HG03469 (cell line): ENCODE measurements at regions not wholly inside any gene's neighbourhood (a gene's known extent, or its start where the extent isn't known, plus 50 kb on each side); places are given as distances from the start of the nearest gene placed in this dataset.
A peak's percentile ranks its signal among the peaks of the same experiment; 100 is the strongest.

Source experiments
- ATAC-seq: cut with Tn5 transposase; IDR thresholded peaks from one replicate; pipeline ENCODE4 v1.9.1; 2021; ENCODE audit warnings: mild to moderate bottlenecking, moderate library complexity, moderate number of reproducible peaks; ENCODE audit not compliant: unreplicated experiment

- ATAC-seq, result no peak
Observed at GRCh38 chr12:24191117-24191516, 241.6 kb upstream of the SOX5 start.

GRCh38 chr12:24185782-24186181 is 236.3 kb upstream of the SOX5 start:
- no peak for ATAC-seq

DNA sequence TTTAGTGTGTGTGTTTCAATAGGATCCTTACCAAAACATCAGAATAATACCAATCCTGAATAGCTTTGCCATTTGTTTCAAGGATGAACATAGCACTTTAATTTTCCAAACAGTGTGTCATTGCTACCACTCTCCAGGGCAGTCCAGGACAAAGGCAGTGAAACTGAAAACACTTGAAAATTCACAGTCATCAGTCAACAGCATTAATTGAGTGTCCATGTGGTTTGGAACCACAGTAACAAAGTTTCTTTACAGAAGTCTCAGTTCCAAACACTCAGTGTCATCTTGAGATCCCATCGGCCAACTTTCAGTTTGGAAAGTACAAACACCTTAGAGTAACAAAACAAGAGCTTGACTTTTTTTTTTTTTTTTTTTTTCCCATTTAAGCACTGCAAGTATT is 228.4 kb upstream of the SOX5 start:
- ATAC-seq, result peak; percentile 57

DNA sequence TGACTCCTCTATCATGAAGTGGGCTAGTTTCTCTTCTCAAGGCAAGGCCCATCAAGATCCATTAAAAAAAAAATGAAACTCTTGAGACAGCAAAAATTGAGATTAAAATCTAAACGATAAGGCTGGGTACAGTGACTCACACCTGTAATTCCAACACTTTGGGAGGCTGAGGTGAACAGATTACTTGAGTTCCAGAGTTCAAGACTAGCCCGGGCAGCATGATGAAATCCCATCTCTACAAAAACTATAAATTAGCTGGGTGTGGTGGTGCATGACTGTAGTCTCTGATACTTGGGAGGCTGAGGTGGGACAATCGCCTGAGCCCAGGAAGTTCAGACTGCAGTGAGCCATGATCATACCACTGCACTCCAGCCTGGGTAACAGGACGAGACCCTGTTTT is 226.5 kb upstream of the SOX5 start:
- ATAC-seq, result no peak

- no peak for ATAC-seq
Observed at GRCh38 chr12:24175284-24175683, 225.8 kb upstream of the SOX5 start.

DNA sequence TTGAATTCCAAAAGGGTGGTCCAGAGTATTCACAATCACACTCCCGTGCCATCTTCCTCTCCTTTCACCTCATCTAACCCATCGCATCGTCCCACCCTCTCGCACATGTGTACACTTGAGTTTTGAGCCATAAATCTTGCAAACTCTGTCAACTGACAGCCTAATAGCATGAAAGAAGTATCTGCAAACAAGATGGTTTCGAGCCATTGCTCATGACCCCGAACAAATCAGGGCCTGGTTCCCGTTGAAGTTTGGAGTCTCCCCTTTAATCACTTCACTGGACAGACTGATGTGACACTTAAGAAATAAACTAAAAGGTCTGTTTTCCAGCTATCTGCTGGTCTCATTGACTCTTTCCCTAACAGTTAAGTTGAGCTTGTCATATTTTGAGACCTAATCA is 223.6 kb upstream of the SOX5 start:
- ATAC-seq, result no peak

DNA sequence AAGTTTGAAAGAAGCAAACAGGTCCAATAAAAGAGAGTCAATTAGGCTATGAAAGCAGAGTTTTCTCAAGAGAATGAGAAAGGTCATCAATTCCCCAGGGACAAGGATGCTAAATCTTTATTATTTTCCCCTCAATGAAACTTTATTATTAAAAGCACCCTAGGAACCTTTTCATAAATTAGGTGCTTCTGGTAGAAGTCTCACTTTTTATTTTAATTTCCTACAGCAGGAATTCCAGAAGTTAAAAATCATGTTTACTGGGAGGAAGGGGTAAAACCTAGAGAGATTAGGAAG is 223.2 kb upstream of the SOX5 start:
- ATAC-seq, result no peak

GRCh38 chr12:24172031-24172772 is 222.7 kb upstream of the SOX5 start:
- peak; percentile 77 for ATAC-seq

- no peak for ATAC-seq
Observed at GRCh38 chr12:24155042-24155441, 205.6 kb upstream of the SOX5 start.

DNA sequence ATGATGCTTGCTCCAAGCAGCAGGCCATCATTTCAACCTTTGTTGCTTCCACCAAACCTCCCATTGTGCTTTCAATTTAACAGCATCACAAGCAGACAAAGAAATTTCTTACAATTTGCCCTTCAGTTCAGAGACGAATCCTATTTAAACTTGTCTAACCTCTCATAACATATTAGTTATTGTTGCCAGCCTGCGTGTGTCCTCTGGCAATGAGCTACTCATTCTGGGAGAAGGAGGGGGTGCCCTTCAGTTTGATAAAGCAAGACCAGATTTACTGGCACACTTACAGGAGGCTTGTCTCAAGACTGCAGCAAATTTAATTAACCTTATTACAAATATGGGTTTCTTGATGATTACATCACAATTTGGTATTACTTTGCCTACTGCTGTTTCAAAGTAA is 203.6 kb upstream of the SOX5 start:
- no peak for ATAC-seq

GRCh38 chr12:24152270-24152669 is 202.8 kb upstream of the SOX5 start:
- ATAC-seq, result no peak

DNA sequence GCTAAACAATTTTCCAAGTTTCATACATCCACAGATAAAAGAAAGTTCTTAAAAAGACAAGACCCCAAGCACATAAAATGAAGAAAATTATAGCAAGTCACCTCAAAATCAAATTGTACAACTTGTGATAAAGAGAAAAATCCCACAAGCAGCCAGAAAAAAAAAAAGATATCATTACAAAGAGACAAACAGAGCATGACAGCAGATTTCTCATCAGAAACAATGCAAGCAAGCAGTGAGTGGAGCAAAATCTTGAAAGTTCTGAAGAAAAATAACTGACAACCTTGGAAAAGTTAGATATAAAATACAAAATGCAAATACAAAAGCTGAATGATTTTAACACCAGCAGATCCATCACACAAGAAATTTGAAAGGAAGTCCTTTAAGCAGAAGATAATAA is 194.5 kb upstream of the SOX5 start:
- ATAC-seq, result no peak

GRCh38 chr12:24139035-24139434 is 189.6 kb upstream of the SOX5 start:
- ATAC-seq, result no peak

DNA sequence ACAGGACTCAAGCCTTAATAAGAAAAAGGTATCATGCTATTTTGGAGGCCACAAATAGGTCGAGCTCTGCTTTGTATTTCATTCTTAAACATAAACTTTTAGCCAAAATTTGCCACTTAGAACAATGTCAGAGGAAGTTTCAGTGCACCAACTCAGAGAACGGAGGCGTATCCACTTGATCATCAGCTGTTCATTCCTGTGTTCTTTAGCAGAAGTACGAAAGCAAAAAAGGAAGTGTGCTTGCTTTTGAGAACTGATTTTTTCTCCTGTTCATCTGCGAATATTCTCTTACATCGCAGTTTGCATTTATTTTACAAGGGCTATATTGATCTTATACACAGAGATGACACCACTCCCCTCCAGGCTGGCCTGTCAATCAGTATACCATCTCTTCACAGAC is 188.6 kb upstream of the SOX5 start:
- no peak for ATAC-seq

GRCh38 chr12:24135158-24135850 is 185.8 kb upstream of the SOX5 start:
- ATAC-seq, result no peak

- no peak for ATAC-seq
Observed at GRCh38 chr12:24134092-24134491, 184.6 kb upstream of the SOX5 start.

GRCh38 chr12:24133384-24133783 is 183.9 kb upstream of the SOX5 start:
- ATAC-seq, result no peak

DNA sequence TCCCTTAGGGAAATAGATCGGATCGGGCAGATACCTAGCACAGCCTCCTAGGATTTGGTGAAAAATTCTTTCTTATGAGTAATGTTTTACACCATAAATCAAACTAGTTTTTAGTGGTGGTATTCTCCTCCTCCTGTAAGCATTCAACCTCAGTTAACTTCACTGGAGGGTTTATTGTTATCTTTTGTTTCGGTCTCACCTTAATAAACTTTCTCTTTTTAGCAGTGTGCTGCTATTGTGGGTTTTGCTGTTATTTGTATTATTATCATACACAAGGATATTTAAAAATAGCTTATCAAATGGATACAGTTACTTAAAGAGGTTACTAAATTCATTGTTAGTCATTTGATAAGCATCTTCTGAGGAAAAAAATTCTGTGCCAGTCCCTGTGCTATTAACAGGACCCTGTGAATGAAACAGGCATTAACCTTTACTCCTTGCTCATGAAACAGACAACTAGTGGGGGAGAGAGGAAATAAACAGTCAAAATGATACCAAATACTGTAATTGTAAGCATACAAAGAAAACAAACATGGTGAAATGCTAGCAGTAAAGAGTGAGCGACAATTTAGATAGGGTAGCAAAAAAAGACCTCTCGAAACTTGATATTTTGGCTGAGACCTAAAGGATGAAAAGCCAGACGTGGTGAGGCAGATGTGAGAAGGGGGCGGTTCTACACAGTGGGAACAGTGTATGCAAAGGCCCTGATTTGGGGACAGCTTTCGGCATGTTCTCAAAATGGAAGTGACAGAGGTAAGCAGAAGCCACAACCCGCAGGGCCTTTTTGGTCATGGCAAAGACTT is 178.7 kb upstream of the SOX5 start:
- ATAC-seq, result peak; percentile 93

GRCh38 chr12:24125280-24125679 is 175.8 kb upstream of the SOX5 start:
- no peak for ATAC-seq

GRCh38 chr12:24121911-24122310 is 172.4 kb upstream of the SOX5 start:
- ATAC-seq, result no peak

GRCh38 chr12:24118668-24119067 is 169.2 kb upstream of the SOX5 start:
- ATAC-seq, result no peak

DNA sequence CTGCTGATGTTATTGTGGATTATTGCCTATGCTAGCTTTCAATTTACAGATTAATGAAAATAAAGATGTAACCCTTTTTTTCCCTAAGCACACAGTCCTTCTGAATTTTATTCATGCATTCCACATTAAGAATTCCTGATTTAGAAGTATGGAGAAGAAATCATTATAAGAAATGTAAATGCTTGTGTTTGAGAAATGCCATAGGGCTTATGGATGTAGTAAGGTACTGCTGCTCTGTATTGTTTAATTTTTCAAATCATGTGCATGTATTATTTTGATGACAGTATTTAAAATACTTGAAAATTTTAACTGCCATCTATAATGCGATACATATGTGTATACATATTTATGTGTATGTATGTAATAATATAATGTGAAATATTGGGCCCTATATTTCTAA is 167.1 kb upstream of the SOX5 start:
- no peak for ATAC-seq
